NCI-H774 (cell line): ENCODE measurements at regions not wholly inside any gene's neighbourhood (a gene's known extent, or its start where the extent isn't known, plus 50 kb on each side); places are given as distances from the start of the nearest gene placed in this dataset.
"Not testable (repeated sequence)": the region's sequence is repeated elsewhere in the genome, so short reads cannot be mapped to it uniquely, and the experiment has no call there.

Source experiments
- DNase-seq: peaks from one replicate; lab custom pipeline; 2025; lab: John Stamatoyannopoulos, UW

DNA sequence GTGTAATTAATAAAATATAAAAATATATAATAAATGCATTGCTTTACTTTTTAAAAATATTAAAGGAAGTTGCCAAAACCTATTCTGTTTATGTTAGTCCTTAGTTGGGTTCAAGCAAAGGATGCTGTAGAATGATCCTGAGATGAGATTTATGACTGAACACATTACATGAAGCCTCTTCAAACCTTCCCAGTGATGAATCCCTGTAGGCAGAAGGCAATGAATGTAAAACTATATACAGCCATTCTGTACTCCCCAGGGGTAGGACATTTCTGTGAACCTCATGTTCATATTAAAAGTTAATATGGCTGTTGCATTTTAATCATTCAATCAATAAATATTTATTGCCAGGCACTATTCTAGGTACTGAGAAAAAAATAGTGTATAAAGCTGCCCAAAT lies 166.0 kb downstream of the RFPL4B start:
- no peak for DNase-seq

GRCh38 chr6:112522587-112522986 lies 175.5 kb downstream of the RFPL4B start:
- DNase-seq, result no peak

DNA sequence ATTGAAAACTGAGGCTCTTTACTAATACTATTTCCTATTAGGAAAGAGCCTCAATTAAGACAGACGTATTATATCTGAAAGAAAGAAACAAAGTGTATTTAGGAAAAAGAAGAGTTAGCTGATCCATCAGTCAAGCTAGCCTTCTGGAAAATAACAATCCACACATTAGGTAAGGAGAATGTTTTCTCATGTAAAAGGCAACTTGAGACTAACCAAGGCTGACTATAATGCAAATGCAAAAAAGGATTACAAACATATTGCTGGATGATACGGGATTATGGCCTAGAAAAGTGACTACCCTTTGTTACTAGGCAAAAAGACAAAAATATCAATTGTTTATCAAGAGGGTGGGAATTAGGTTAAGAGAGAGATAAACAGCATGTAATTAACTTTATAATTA lies 176.9 kb downstream of the RFPL4B start:
- no peak for DNase-seq

GRCh38 chr6:112525749-112526148 lies 178.6 kb downstream of the RFPL4B start:
- no peak for DNase-seq

DNA sequence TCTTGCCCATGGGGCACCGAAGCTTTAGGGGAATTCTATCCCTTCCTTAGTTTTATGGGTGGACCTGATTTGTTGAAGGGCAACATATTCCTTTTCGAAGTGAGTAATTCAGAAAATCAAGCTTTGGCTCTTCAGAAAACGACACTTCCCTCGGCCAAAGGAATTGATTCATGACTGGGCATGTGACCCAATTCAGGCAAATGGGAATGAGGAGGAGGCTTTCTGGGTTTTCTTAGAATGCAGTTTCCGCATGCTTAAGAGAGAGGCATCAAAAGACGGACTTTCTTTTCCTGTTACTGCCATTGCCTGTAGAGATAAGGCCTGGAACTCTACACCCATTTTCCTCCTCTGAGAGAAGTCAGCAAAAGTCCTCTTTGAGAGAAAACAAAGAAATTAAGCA lies 179.5 kb downstream of the RFPL4B start:
- DNase-seq, result no peak

GRCh38 chr6:112528306-112528705 lies 181.2 kb downstream of the RFPL4B start:
- DNase-seq, result not testable (repeated sequence)

GRCh38 chr6:112535816-112536215 lies 188.7 kb downstream of the RFPL4B start:
- no peak for DNase-seq

GRCh38 chr6:112539355-112539754 lies 192.2 kb downstream of the RFPL4B start:
- no peak for DNase-seq

DNA sequence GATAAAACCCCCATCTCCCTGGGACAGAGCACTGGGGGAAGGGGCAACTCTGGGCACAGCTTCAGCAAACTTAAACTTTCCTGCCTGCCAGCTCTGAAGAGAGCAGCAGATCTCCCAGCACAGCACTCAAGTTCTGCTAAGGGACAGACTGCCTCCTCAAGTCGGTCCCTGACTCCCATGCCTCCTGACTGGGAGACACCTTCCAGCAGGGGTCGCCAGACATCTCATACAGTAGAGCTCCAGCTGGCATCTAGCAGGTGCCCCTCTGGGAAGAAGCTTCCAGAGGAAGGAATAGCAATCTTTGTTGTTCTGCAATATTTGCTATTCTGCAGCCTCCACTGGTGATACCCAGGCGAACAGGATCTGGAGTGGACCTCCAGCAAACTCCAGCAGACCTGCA lies 194.7 kb downstream of the RFPL4B start:
- not testable (repeated sequence) for DNase-seq

GRCh38 chr6:112547321-112548085 lies 200.4 kb downstream of the RFPL4B start:
- DNase-seq, result not testable (repeated sequence)

DNA sequence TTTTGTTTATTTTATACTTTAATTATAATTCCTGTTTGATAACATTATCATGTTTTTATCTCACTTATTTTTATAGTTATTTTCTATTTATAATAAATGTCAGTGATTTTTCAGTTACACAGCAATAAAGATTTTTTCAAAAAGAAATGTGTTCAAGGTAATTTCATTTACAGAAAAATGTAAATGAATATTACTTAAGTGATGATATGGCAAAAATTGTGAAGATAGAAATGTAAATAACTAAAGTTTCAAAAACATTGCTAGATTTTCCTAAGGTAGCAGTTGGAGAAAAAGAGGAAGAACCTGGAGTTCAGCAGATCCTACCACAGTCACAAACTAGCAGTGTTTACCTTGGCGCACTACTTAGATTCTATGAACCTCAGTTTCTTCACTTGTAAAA lies 202.6 kb downstream of the RFPL4B start:
- DNase-seq, result no peak

GRCh38 chr6:112557435-112557834 lies 210.3 kb downstream of the RFPL4B start:
- no peak for DNase-seq

- DNase-seq, result no peak
Measured at GRCh38 chr6:112557961-112558360, 210.8 kb downstream of the RFPL4B start.

DNA sequence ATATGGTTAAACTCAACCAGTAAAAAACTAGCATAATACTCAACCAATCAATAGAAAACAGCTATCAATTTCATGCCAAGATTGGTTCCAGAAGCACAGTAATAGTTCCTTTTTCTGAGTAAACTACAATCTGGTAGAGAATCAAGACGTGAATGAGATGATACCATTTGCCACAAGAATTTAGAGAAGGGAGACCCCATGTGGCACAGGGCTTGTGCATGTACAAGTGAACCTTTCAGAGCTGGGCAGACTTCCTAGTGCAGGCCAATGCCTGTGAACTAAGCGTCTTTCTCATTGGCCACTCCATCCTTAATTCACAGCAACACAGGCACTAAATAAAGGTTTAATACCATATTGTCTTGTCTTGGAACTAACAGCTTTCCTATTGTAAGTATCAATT lies 213.5 kb downstream of the RFPL4B start:
- no peak for DNase-seq

DNA sequence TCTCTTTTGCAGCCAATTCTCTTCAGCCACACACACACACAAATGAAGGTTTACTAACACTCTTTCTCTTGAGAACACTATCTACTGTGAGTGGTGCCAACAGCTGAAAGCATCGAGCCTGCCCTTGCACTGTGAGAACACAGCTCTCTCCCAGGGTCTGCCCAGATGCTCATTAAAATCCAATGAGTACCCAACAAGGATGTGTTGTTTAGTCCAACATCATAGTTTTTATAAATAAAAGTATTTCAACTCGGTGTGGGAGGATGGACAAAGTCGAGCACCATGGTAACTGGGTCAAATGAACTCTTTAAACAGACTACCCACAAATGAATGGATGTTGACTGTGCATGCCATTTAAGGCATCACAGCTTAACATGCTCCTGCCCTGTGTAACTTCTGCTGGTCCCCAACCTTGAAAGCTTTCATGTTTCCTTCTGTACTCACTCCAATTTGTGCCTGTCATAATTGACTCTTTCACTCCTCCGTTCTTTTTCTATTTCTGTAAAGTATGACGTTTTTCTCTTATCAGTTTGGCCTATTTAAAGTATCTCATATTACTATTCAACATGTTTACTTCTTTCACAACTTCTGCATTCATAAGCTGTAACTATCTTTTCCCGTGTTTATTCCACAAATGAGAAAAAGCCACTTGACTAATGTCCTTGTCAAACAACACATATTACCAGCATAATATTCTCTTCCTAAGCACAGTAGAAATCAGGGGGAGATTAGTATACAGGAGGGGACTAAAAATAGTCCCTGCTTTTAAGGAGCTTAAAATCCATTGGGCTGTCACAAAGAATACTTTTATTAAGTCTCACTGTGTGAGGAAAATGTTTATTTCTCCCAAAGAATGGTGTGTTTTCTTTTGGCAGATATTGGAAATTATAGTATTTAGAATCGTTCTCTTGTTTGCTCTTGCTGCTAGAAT lies 215.4 kb downstream of the RFPL4B start:
- no peak for DNase-seq

DNA sequence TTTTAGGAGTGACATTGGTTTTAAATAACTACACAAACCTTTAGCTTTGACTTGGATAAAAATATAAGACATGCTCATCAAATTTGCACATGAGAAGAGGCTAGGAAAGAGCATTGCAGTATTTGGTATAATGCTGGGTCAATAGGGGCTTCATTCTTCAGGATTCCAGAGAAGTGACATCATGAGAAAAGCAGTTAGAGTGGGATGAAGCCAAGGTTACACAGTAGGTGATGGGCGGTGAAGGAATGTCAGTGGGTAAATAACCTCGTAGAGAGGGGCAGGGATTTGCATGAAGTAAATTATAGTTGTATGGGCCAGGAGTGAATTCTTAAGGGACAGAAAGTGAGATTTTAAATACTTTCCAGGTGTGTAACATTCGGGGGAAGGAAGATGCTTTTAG lies 216.2 kb downstream of the RFPL4B start:
- no peak for DNase-seq

DNA sequence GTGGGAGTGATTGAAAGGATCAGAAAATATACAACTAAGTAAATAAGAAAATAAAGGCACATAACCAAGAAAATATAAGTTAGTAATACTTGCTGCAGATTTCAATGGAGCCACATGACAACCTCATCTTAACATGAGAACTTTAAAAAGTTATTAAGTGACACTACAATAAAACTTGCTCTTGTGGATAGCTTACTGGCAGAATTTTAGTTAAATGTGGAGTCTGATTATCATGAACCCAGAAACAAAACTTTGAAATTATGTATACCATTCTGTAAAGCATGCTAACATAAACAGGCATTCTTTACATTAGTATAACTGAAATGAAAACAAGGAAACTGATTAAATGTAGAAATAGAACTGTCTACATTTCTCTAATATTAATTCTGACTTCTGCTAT lies 220.9 kb downstream of the RFPL4B start:
- no peak for DNase-seq

- no peak for DNase-seq
Measured at GRCh38 chr6:112571488-112572270, 224.5 kb downstream of the RFPL4B start.

- DNase-seq, result no peak
Measured at GRCh38 chr6:112574190-112574589, 227.1 kb downstream of the RFPL4B start.

- no peak for DNase-seq
Measured at GRCh38 chr6:112575309-112575834, 228.2 kb downstream of the RFPL4B start.

- no peak for DNase-seq
Measured at GRCh38 chr6:112576423-112576822, 229.3 kb downstream of the RFPL4B start.

GRCh38 chr6:112579601-112580000 lies 232.5 kb downstream of the RFPL4B start:
- DNase-seq, result no peak
